H1 (cell line): ENCODE measurements at regions not wholly inside any gene's neighbourhood (a gene's known extent, or its start where the extent isn't known, plus 50 kb on each side); places are given as distances from the start of the nearest gene placed in this dataset.

Source experiments
- BRCA1 ChIP-seq: IDR thresholded peaks from 2 replicates; pipeline ENCODE4 v1.6.1; 2012; ENCODE audit warnings: low read depth, low read length, improper control_type of control experiment
- EP300 ChIP-seq, 2 experiments: IDR thresholded peaks; 1 replicate in 1 of 2; 2 replicates in 1 of 2; pipeline ENCODE4 v1.6.1; 2011 to 2012; ENCODE audit warnings: low read depth in 2 of 2, low read length in 2 of 2, mild to moderate bottlenecking in 2 of 2, borderline replicate concordance in 1 of 2, inconsistent platforms in 1 of 2, moderate library complexity in 1 of 2
- EZH2 ChIP-seq: fragments of 200-600 bp; sonication (generic); IDR thresholded peaks from 2 replicates; pipeline ENCODE4 v1.7.1; 2012; ENCODE audit warnings: low read depth, mild to moderate bottlenecking, moderate library complexity, low read length, inconsistent platforms; ENCODE audit not compliant: severe bottlenecking
- JUND ChIP-seq: IDR thresholded peaks from 2 replicates; pipeline ENCODE4 v1.6.1; 2011; ENCODE audit warnings: mild to moderate bottlenecking, improper control_type of control experiment, low read length
- POLR2A ChIP-seq, 2 experiments: IDR thresholded peaks; 1 replicate in 1 of 2; 2 replicates in 1 of 2; pipeline ENCODE4 v1.6.1; 2011; ENCODE audit warnings: low read depth in 2 of 2, low read length in 2 of 2, mild to moderate bottlenecking in 2 of 2; ENCODE audit errors: control extremely low read depth in 1 of 2
- POLR2AphosphoS5 ChIP-seq: IDR thresholded peaks from 2 replicates; pipeline ENCODE4 v1.6.1; 2011; ENCODE audit warnings: low read depth, low read length
- POU5F1 ChIP-seq: IDR thresholded peaks from 2 replicates; pipeline ENCODE4 v1.6.1; 2011; ENCODE audit warnings: low read depth, mild to moderate bottlenecking, low read length, moderate library complexity
- RAD21 ChIP-seq, 2 experiments: IDR thresholded peaks in 1 of 2; conservative IDR thresholded peaks in 1 of 2; 2 replicates each; pipeline ENCODE4 v1.6.1; 2011; ENCODE audit warnings: low read depth in 2 of 2, low read length in 2 of 2, improper control_type of control experiment in 1 of 2, inconsistent platforms in 1 of 2, mild to moderate bottlenecking in 1 of 2, moderate library complexity in 1 of 2
- SRF ChIP-seq: IDR thresholded peaks from 2 replicates; pipeline ENCODE4 v1.6.1; 2011; ENCODE audit warnings: mild to moderate bottlenecking, low read depth, low read length, moderate library complexity
- YY1 ChIP-seq: IDR thresholded peaks from 2 replicates; pipeline ENCODE4 v1.6.1; 2011; ENCODE audit warnings: low read depth, mild to moderate bottlenecking, low read length
- TF ChIP-seq, protein P1 (sequence below), 3 experiments: IDR thresholded peaks; 1 replicate in 2 of 3; 2 replicates in 1 of 3; pipeline versions ENCODE4 v1.5.1 to v1.6.1; 2011; ENCODE audit warnings: low read length in 3 of 3, mild to moderate bottlenecking in 3 of 3, inconsistent platforms in 2 of 3, low read depth in 1 of 3, moderate library complexity in 1 of 3; ENCODE audit not compliant: insufficient read depth in 1 of 3; ENCODE audit errors: control extremely low read depth in 1 of 3

DNA sequence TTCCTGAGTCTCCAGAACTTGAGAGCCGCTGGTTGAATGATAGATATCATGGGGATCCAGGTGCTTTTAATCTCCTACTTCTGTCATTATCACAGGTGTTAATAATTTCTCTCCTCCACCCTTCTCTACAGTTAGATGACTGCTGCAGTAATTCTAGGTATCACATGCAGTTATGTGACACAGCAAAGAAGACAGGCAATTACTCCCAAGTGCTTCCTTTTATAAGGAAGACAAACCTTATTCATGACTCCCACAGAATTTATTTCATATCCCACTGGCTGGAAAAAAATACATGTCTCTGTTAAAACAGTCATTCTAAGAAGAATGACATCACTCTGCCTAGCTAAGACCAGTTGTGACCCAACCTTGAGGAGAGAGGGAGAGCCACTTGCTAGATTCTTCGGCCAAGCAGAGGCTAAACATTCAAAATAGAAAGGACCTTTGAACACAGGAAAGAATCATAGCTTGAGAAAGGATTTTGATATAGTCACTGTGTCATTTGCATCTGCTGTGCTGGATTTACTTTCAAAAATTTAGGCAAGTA lies 500.6 kb downstream of the SI start:
- TF ChIP-seq BRCA1: no peak
- TF ChIP-seq POLR2AphosphoS5: no peak
- TF ChIP-seq, protein P1, sequence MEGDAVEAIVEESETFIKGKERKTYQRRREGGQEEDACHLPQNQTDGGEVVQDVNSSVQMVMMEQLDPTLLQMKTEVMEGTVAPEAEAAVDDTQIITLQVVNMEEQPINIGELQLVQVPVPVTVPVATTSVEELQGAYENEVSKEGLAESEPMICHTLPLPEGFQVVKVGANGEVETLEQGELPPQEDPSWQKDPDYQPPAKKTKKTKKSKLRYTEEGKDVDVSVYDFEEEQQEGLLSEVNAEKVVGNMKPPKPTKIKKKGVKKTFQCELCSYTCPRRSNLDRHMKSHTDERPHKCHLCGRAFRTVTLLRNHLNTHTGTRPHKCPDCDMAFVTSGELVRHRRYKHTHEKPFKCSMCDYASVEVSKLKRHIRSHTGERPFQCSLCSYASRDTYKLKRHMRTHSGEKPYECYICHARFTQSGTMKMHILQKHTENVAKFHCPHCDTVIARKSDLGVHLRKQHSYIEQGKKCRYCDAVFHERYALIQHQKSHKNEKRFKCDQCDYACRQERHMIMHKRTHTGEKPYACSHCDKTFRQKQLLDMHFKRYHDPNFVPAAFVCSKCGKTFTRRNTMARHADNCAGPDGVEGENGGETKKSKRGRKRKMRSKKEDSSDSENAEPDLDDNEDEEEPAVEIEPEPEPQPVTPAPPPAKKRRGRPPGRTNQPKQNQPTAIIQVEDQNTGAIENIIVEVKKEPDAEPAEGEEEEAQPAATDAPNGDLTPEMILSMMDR (IDR thresholded peaks at IDR 0.05; ENCODE audit: control extremely low read depth in 1 of 3, insufficient read depth in 1 of 3, low read depth in 1 of 3, low read length in 3 of 3): no peak
- no peak for TF ChIP-seq JUND
- TF ChIP-seq SRF: no peak
- TF ChIP-seq POLR2A (IDR thresholded peaks at IDR 0.05; ENCODE audit: control extremely low read depth in 1 of 2, low read depth in 2 of 2, low read length in 2 of 2): no peak
- no peak for TF ChIP-seq EP300 (IDR thresholded peaks at IDR 0.05; ENCODE audit: borderline replicate concordance in 1 of 2, low read depth in 2 of 2, low read length in 2 of 2)
- TF ChIP-seq EZH2: no peak
- no peak for TF ChIP-seq RAD21 (IDR thresholded peaks at IDR 0.05 in 1 of 2, conservative IDR thresholded peaks at IDR 0.05 in 1 of 2; ENCODE audit: low read depth in 2 of 2, low read length in 2 of 2)
- TF ChIP-seq YY1: no peak
- TF ChIP-seq POU5F1: no peak
